GM21423 (cell line): ENCODE measurements at regions not wholly inside any gene's neighbourhood (a gene's known extent, or its start where the extent isn't known, plus 50 kb on each side); places are given as distances from the start of the nearest gene placed in this dataset.

ENCODE experiments used
- ATAC-seq: cut with Tn5 transposase; IDR thresholded peaks from one replicate; pipeline ENCODE4 v1.9.1; 2021; ENCODE audit warnings: mild to moderate bottlenecking, moderate library complexity; ENCODE audit not compliant: unreplicated experiment

- no peak for ATAC-seq
These were observed 248.3 kb downstream of the TRIB2 start for GRCh38 chr2:12964904-12965539.

- ATAC-seq = no peak
These were observed 249.0 kb downstream of the TRIB2 start for GRCh38 chr2:12965540-12966269.

- ATAC-seq = no peak
These were observed 251.1 kb downstream of the TRIB2 start for GRCh38 chr2:12967804-12968203.

GRCh38 chr2:12968399-12968798 is 251.7 kb downstream of the TRIB2 start:
- no peak for ATAC-seq

- ATAC-seq = no peak
These were observed 254.1 kb downstream of the TRIB2 start for GRCh38 chr2:12970861-12971260.

- no peak for ATAC-seq
These were observed 255.0 kb downstream of the TRIB2 start for GRCh38 chr2:12971581-12972365.

GRCh38 chr2:12978066-12978835 is 261.5 kb downstream of the TRIB2 start:
- ATAC-seq = no peak

- ATAC-seq = no peak
These were observed 262.3 kb downstream of the TRIB2 start for GRCh38 chr2:12979066-12979465.

- ATAC-seq = no peak
These were observed 264.1 kb downstream of the TRIB2 start for GRCh38 chr2:12980817-12981216.

- no peak for ATAC-seq
These were observed 265.4 kb downstream of the TRIB2 start for GRCh38 chr2:12982149-12982584.

GRCh38 chr2:12987246-12987645 is 270.5 kb downstream of the TRIB2 start:
- no peak for ATAC-seq

- ATAC-seq = no peak
These were observed 271.5 kb downstream of the TRIB2 start for GRCh38 chr2:12988279-12988678.

GRCh38 chr2:12990523-12990922 is 273.8 kb downstream of the TRIB2 start:
- no peak for ATAC-seq

- no peak for ATAC-seq
These were observed 281.9 kb downstream of the TRIB2 start for GRCh38 chr2:12998685-12999084.

- no peak for ATAC-seq
These were observed 284.1 kb downstream of the TRIB2 start for GRCh38 chr2:13000664-13001363.

- ATAC-seq = no peak
These were observed 284.7 kb downstream of the TRIB2 start for GRCh38 chr2:13001408-13001807.

- no peak for ATAC-seq
These were observed 286.0 kb downstream of the TRIB2 start for GRCh38 chr2:13002536-13003331.

GRCh38 chr2:13003500-13003899 is 286.8 kb downstream of the TRIB2 start:
- ATAC-seq = no peak

- ATAC-seq = no peak
These were observed 288.3 kb downstream of the TRIB2 start for GRCh38 chr2:13005048-13005447.
